Esophagus squamous epithelium (tissue), 5 donors: ENCODE measurements at regions not wholly inside any gene's neighbourhood (a gene's known extent, or its start where the extent isn't known, plus 50 kb on each side); places are given as distances from the start of the nearest gene placed in this dataset.

ENCODE experiments used
- DNase-seq: peaks from one replicate; lab custom pipeline; 2025; lab: John Stamatoyannopoulos, UW
- H3K27ac ChIP-seq, 4 donors: fragments of 200-600 bp; sonication (generic); one replicate each; pipeline ENCODE4 v1.5.1; 2016 to 2019; ENCODE audit warnings: mild to moderate bottlenecking in 1 of 4
- H3K27me3 ChIP-seq, 4 donors: fragments of 200-600 bp; sonication (generic); 1 replicate in 3 of 4; 2 replicates in 1 of 4; pipeline versions ENCODE4 v1.5.1 to v1.6.0; 2017 to 2021; ENCODE audit warnings: antibody characterized with exemption in 1 of 4
- H3K36me3 ChIP-seq, 3 donors: fragments of 200-600 bp; sonication (generic); one replicate each; pipeline ENCODE4 v1.5.1; 2016 to 2019
- H3K4me1 ChIP-seq, 3 donors: fragments of 200-600 bp; sonication (generic); one replicate each; pipeline ENCODE4 v1.5.1; 2017 to 2019
- H3K4me3 ChIP-seq, 4 donors: fragments of 200-600 bp; sonication (generic); 1 replicate in 3 of 4; 2 replicates in 1 of 4; pipeline ENCODE4 v1.5.1; 2016 to 2019; ENCODE audit warnings: mild to moderate bottlenecking in 2 of 4, moderate library complexity in 1 of 4
- H3K9me3 ChIP-seq, 3 donors: fragments of 200-600 bp; sonication (generic); one replicate each; pipeline ENCODE4 v1.5.1; 2016 to 2019
- CTCF ChIP-seq, 6 experiments: fragments of 450-650 bp in 4 of 6; fragments of 200-600 bp in 2 of 6; sonication (generic) in 2 of 6; IDR thresholded peaks; one replicate each; pipeline ENCODE4 v1.5.1; 2016 to 2019; ENCODE audit warnings: antibody characterized with exemption in 6 of 6, mild to moderate bottlenecking in 4 of 6, moderate library complexity in 4 of 6
- POLR2A ChIP-seq, 4 donors: fragments of 450-650 bp; IDR thresholded peaks; one replicate each; pipeline ENCODE4 v1.6.1; 2017; ENCODE audit warnings: antibody characterized with exemption in 4 of 4, mild to moderate bottlenecking in 4 of 4, moderate library complexity in 3 of 4
- WGBS, 2 donors: methylation state at CpG; one replicate each; pipeline ENCODE4 v1.1.5; 2018; 5-methylcytosine and 5-hydroxymethylcytosine counted together
- intact Hi-C: fragments of 100-400 bp; cut with DNase I; formaldehyde crosslinking; loops from one replicate; pipeline ENCODE4 v1.15.0; 2022
- donor health status: DM: yes; HTN: yes; CAD: no.

- Histone ChIP-seq H3K36me3 (no peaks in the 10 kb centered on the region), H3K27ac (no peak overlapping the region), H3K9me3 (no peaks in the 10 kb centered on the region), H3K27me3 (no peaks in the 10 kb centered on the region), H3K4me3 (no peak overlapping the region), H3K4me1 (no peaks in the 10 kb centered on the region)
- DNase-seq = no peak
- TF ChIP-seq POLR2A (IDR thresholded peaks at IDR 0.05) = no peak
- TF ChIP-seq CTCF (IDR thresholded peaks at IDR 0.05) = no peak
- intact Hi-C loops = no loop called here
- WGBS, 2 donors = 63 to 69% methylated on average over 2 of the region's 2 CpGs
These were observed 851.7 kb upstream of the MAP3K7 start for GRCh38 chr6:91438570-91438969.

GRCh38 chr6:91437315-91437729 lies 850.5 kb upstream of the MAP3K7 start:
- 68 to 79% methylated on average over 2 of the region's 2 CpGs for WGBS, 2 donors
- Histone ChIP-seq H3K4me3 (no peak overlapping the region), H3K9me3 (no peaks in the 10 kb centered on the region), H3K36me3 (no peaks in the 10 kb centered on the region), H3K4me1 (no peaks in the 10 kb centered on the region), H3K27me3 (no peaks in the 10 kb centered on the region), H3K27ac (no peak overlapping the region)
- DNase-seq = no peak
- TF ChIP-seq CTCF (IDR thresholded peaks at IDR 0.05) (no peak), POLR2A (IDR thresholded peaks at IDR 0.05) (no peak)
- intact Hi-C loops = no loop called here

GRCh38 chr6:91436448-91436847 lies 849.6 kb upstream of the MAP3K7 start:
- intact Hi-C loops = no loop called here

GRCh38 chr6:91435630-91436029 lies 848.8 kb upstream of the MAP3K7 start:
- TF ChIP-seq POLR2A (IDR thresholded peaks at IDR 0.05) (no peak), CTCF (IDR thresholded peaks at IDR 0.05) (no peak)
- intact Hi-C loops = no loop called here
- no peak for DNase-seq
- Histone ChIP-seq H3K4me3 (no peak overlapping the region), H3K27ac (no peak overlapping the region), H3K27me3 (no peaks in the 10 kb centered on the region), H3K36me3 (no peaks in the 10 kb centered on the region), H3K4me1 (no peaks in the 10 kb centered on the region), H3K9me3 (no peaks in the 10 kb centered on the region)
- WGBS, 2 donors = 88 to 94% methylated on average over 1 of the region's 1 CpG

More at GRCh38 chr6:91436448-91436847, 849.6 kb upstream of the MAP3K7 start:
- no peak for DNase-seq
- WGBS, 2 donors = 63 to 77% methylated on average over 2 of the region's 2 CpGs
- H3K27ac ChIP-seq = no peak overlapping the region
- H3K4me3 ChIP-seq = no peak overlapping the region
- no peaks in the 10 kb centered on the region for H3K36me3 ChIP-seq
- TF ChIP-seq POLR2A (IDR thresholded peaks at IDR 0.05) (no peak), CTCF (IDR thresholded peaks at IDR 0.05) (no peak)
- no peaks in the 10 kb centered on the region for H3K4me1 ChIP-seq
- no peaks in the 10 kb centered on the region for H3K9me3 ChIP-seq
- no peaks in the 10 kb centered on the region for H3K27me3 ChIP-seq

GRCh38 chr6:91434576-91434975 lies 847.7 kb upstream of the MAP3K7 start:
- intact Hi-C loops = no loop called here
- Histone ChIP-seq H3K4me3 (no peak overlapping the region), H3K27me3 (no peaks in the 10 kb centered on the region)

More at GRCh38 chr6:91434576-91434975, 847.7 kb upstream of the MAP3K7 start:
- 75 to 76% methylated on average over 2 of the region's 2 CpGs for WGBS, 2 donors
- H3K9me3 ChIP-seq = no peaks in the 10 kb centered on the region
- TF ChIP-seq CTCF (IDR thresholded peaks at IDR 0.05) (no peak), POLR2A (IDR thresholded peaks at IDR 0.05) (no peak)
- H3K36me3 ChIP-seq = no peaks in the 10 kb centered on the region
- no peak overlapping the region for H3K27ac ChIP-seq
- no peaks in the 10 kb centered on the region for H3K4me1 ChIP-seq
- DNase-seq = no peak
